ENCODE measurements at regions not wholly inside any gene's neighbourhood (a gene's known extent, or its start where the extent isn't known, plus 50 kb on each side); places are given as distances from the start of the nearest gene placed in this dataset.
"Not testable (repeated sequence)": the region's sequence is repeated elsewhere in the genome, so short reads cannot be mapped to it uniquely, and the experiment has no call there.

- no peak for DNase-seq (ENCODE audit: low spot score)
Measured at GRCh38 chr12:9367828-9368227, 159.6 kb upstream of the PZP start.

GRCh38 chr12:9367201-9367600 lies 159.0 kb upstream of the PZP start:
- no peak for DNase-seq (ENCODE audit: low spot score)

GRCh38 chr12:9365296-9365695 lies 157.1 kb upstream of the PZP start:
- no peak for DNase-seq (ENCODE audit: low spot score)

GRCh38 chr12:9364224-9365176 lies 156.3 kb upstream of the PZP start:
- peak; percentile 47 for DNase-seq (ENCODE audit: low spot score)

- DNase-seq (ENCODE audit: low spot score) = peak; percentile 16
Measured at GRCh38 chr12:9363145-9363544, 154.9 kb upstream of the PZP start.

- DNase-seq (ENCODE audit: low spot score) = no peak
Measured at GRCh38 chr12:9361879-9362326, 153.7 kb upstream of the PZP start.

- DNase-seq (ENCODE audit: low spot score) = not testable (repeated sequence)
Measured at GRCh38 chr12:9354009-9354754, 146.0 kb upstream of the PZP start.

- no peak for DNase-seq (ENCODE audit: low spot score)
Measured at GRCh38 chr12:9351136-9351535, 142.9 kb upstream of the PZP start.

- DNase-seq (ENCODE audit: low spot score) = no peak
Measured at GRCh38 chr12:9349888-9350885, 142.0 kb upstream of the PZP start.

- DNase-seq (ENCODE audit: low spot score) = no peak
Measured at GRCh38 chr12:9348906-9349518, 140.8 kb upstream of the PZP start.

- DNase-seq (ENCODE audit: low spot score) = no peak
Measured at GRCh38 chr12:9347328-9348127, 139.3 kb upstream of the PZP start.

- DNase-seq (ENCODE audit: low spot score) = no peak
Measured at GRCh38 chr12:9346866-9347327, 138.7 kb upstream of the PZP start.

GRCh38 chr12:9345171-9345570 lies 137.0 kb upstream of the PZP start:
- DNase-seq (ENCODE audit: low spot score) = no peak

GRCh38 chr12:9344541-9344940 lies 136.3 kb upstream of the PZP start:
- no peak for DNase-seq (ENCODE audit: low spot score)

GRCh38 chr12:9343731-9344130 lies 135.5 kb upstream of the PZP start:
- DNase-seq (ENCODE audit: low spot score) = no peak

- DNase-seq (ENCODE audit: low spot score) = no peak
Measured at GRCh38 chr12:9342614-9343353, 134.6 kb upstream of the PZP start.

GRCh38 chr12:9341260-9341585 lies 133.0 kb upstream of the PZP start:
- no peak for DNase-seq (ENCODE audit: low spot score)

GRCh38 chr12:9340422-9341259 lies 132.4 kb upstream of the PZP start:
- DNase-seq (ENCODE audit: low spot score) = no peak

GRCh38 chr12:9337656-9338055 lies 129.5 kb upstream of the PZP start:
- no peak for DNase-seq (ENCODE audit: low spot score)
